DND-41 (cell line): ENCODE measurements at regions not wholly inside any gene's neighbourhood (a gene's known extent, or its start where the extent isn't known, plus 50 kb on each side); places are given as distances from the start of the nearest gene placed in this dataset.

Experiments used
- ATAC-seq: fragments of 200-7000 bp; cut with Tn5 transposase; 3 replicates; pipeline ENCODE4 v1.9.1; 2021; ENCODE audit warnings: low read depth; ENCODE audit not compliant: insufficient read depth
- DNase-seq: peaks from one replicate; pipeline ENCODE4 v3.0.0-alpha.2; 2020
- H2AFZ ChIP-seq: 2 replicates; pipeline ENCODE4 v1.6.0; 2012; ENCODE audit warnings: low read depth, low read length
- H3K27ac ChIP-seq: 2 replicates; pipeline ENCODE4 v1.5.1; 2012; ENCODE audit warnings: low read length, inconsistent platforms
- H3K27me3 ChIP-seq: fragments of 200-600 bp; sonication (generic); 2 replicates; pipeline ENCODE4 v1.6.0; 2012; ENCODE audit warnings: low read length, mild to moderate bottlenecking, inconsistent platforms; ENCODE audit not compliant: insufficient read depth, poor library complexity
- H3K36me3 ChIP-seq: 2 replicates; pipeline ENCODE4 v1.5.1; 2012; ENCODE audit warnings: low read length, inconsistent platforms; ENCODE audit not compliant: insufficient read depth
- H3K4me1 ChIP-seq: 2 replicates; pipeline ENCODE4 v1.5.1; 2012; ENCODE audit warnings: mild to moderate bottlenecking, low read length; ENCODE audit not compliant: insufficient read depth
- H3K4me2 ChIP-seq: 2 replicates; pipeline ENCODE4 v1.6.0; 2012; ENCODE audit warnings: mild to moderate bottlenecking, moderate library complexity, low read length, inconsistent platforms; ENCODE audit not compliant: insufficient read depth
- H3K4me3 ChIP-seq, 2 experiments: fragments of 200-600 bp in 1 of 2; shearing (Covaris generic) in 1 of 2; 2 replicates each; pipeline ENCODE4 v1.5.1; 2012 to 2016; ENCODE audit warnings: inconsistent platforms in 2 of 2, low read length in 2 of 2, mild to moderate bottlenecking in 2 of 2, low read depth in 1 of 2, moderate library complexity in 1 of 2
- H3K79me2 ChIP-seq: 2 replicates; pipeline ENCODE4 v1.6.0; 2012; ENCODE audit warnings: low read length, inconsistent platforms; ENCODE audit not compliant: insufficient read depth
- H3K9ac ChIP-seq: 2 replicates; pipeline ENCODE4 v1.6.0; 2012; ENCODE audit warnings: low read depth, mild to moderate bottlenecking, inconsistent platforms, low read length, moderate library complexity
- H3K9me3 ChIP-seq: 2 replicates; pipeline ENCODE4 v1.5.1; 2012; ENCODE audit warnings: low read length, moderate library complexity, mild to moderate bottlenecking, inconsistent platforms; ENCODE audit not compliant: insufficient read depth, severe bottlenecking
- H4K20me1 ChIP-seq: 2 replicates; pipeline ENCODE4 v1.6.0; 2012; ENCODE audit warnings: low read length; ENCODE audit not compliant: insufficient read depth
- CTCF ChIP-seq: IDR thresholded peaks from 2 replicates; pipeline ENCODE4 v1.5.1; 2012; ENCODE audit warnings: borderline replicate concordance, low read length, moderate library complexity, mild to moderate bottlenecking; ENCODE audit not compliant: poor library complexity, severe bottlenecking; ENCODE audit errors: extremely low read depth
- EZH2 ChIP-seq: IDR thresholded peaks from 3 replicates; pipeline ENCODE4 v1.6.1; 2012; ENCODE audit warnings: borderline replicate concordance, low read depth, mild to moderate bottlenecking, moderate library complexity, low read length, inconsistent platforms; ENCODE audit not compliant: severe bottlenecking

DNA sequence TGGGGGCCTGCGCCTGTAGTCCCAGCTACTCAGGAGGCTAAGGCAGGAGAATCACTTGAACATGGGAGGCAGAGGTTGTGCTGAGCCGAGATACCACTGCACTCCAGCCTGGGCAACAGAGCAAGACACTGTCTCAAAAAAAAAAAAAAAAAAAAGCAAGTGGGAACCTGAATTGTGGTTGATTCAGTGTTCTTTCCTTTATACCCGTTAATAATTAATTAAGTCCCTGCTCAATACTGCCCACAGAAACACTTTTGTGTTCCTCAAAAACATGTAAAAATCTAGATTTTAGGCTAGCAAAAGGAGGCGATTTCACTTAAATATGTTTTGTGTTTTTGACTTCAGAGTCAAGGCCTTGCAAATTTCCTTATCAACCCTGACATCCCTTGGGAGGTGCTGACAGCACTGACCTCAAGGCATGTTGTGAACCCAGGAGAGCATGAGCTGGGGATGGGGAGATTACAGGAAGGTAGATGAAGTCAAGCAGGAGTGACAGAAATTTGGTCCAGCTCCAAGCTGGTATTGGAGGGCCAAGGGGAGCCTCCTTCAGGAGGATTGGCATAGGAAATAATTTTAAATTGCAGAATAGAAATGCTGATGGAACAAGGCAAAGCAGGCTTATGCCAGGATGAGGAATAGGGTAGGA lies 89.0 kb upstream of the PNPT1 start:
- Histone ChIP-seq H3K4me2 (no peak overlapping the region), H3K27me3 (peaks cover 8% of the 10 kb centered on the region), H3K4me1 (no peaks in the 10 kb centered on the region), H3K4me3 (no peak overlapping the region), H3K79me2 (no peaks in the 10 kb centered on the region), H3K9ac (no peak overlapping the region), H3K27ac (no peak overlapping the region), H4K20me1 (no peaks in the 10 kb centered on the region), H3K36me3 (no peaks in the 10 kb centered on the region), H2AFZ (no peak overlapping the region), H3K9me3 (no peaks in the 10 kb centered on the region)
- ATAC-seq (no peak), DNase-seq (no peak)
- no peak for TF ChIP-seq CTCF
- TF ChIP-seq EZH2: no peak

DNA sequence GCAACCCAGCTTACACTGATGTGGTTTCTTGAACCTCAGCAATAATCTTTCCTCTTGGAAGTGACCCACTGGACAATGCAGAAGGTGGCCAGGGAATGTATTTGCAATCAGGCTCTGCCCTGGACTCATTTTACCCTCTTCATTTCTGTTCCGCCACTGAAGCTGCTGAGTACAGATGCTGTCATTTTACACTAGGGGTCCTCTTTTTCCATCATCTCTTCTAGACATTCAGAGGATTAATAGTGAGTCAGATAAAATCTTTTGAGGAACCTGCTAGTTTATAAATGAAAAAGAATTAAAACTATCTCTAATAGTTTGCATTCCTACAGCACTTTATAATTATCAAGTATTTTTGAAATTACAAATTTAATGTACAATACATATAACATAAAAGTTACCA lies 87.9 kb upstream of the PNPT1 start:
- Histone ChIP-seq H3K4me1 (no peaks in the 10 kb centered on the region), H3K9ac (no peak overlapping the region), H3K27me3 (peaks cover 8% of the 10 kb centered on the region), H3K4me2 (no peak overlapping the region), H2AFZ (no peak overlapping the region), H3K9me3 (no peaks in the 10 kb centered on the region), H3K36me3 (no peaks in the 10 kb centered on the region), H4K20me1 (no peaks in the 10 kb centered on the region), H3K79me2 (no peaks in the 10 kb centered on the region), H3K4me3 (no peak overlapping the region), H3K27ac (no peak overlapping the region)
- no peak for ATAC-seq
- TF ChIP-seq CTCF: no peak
- TF ChIP-seq EZH2: no peak
- DNase-seq: no peak

- Histone ChIP-seq H3K9me3 (no peaks in the 10 kb centered on the region), H4K20me1 (no peaks in the 10 kb centered on the region), H3K4me2 (no peak overlapping the region), H3K4me1 (no peaks in the 10 kb centered on the region), H3K79me2 (no peaks in the 10 kb centered on the region), H3K9ac (no peak overlapping the region), H3K27me3 (peaks cover 8% of the 10 kb centered on the region), H3K27ac (no peak overlapping the region), H2AFZ (no peak overlapping the region), H3K4me3 (no peak overlapping the region), H3K36me3 (no peaks in the 10 kb centered on the region)
- ATAC-seq (no peak), DNase-seq (no peak)
- TF ChIP-seq EZH2 (no peak), CTCF (no peak)
These were observed 87.1 kb upstream of the PNPT1 start for GRCh38 chr2:55780697-55781096.
